Pancreas (tissue), 10 donors: ENCODE measurements at regions not wholly inside any gene's neighbourhood (a gene's known extent, or its start where the extent isn't known, plus 50 kb on each side); places are given as distances from the start of the nearest gene placed in this dataset.
"Not testable (repeated sequence)": the region's sequence is repeated elsewhere in the genome, so short reads cannot be mapped to it uniquely, and the experiment has no call there.

Source experiments
- ATAC-seq, 4 donors: fragments of 200-7000 bp; cut with Tn5 transposase; one replicate each; pipeline versions ENCODE4 v1.8.0 to v1.9.1; 2020; ENCODE audit warnings: mild to moderate bottlenecking in 4 of 4, moderate library complexity in 4 of 4
- DNase-seq, 6 donors: peaks; one replicate each; pipeline ENCODE4 v3.0.0-alpha.2; 2020
- FAIRE-seq: peaks from 2 replicates; lab custom pipeline; 2012; peaks lifted over from hg19 to GRCh38; lab: Jason Lieb, UNC
- H3K27ac ChIP-seq, 4 donors: fragments of 200-600 bp; sonication (generic); 1 replicate in 3 of 4; 2 replicates in 1 of 4; pipeline versions ENCODE4 v1.5.0 to v1.8.0; 2020
- H3K27me3 ChIP-seq, 4 donors: fragments of 200-600 bp; one replicate each; pipeline ENCODE4 v1.8.0; 2021
- H3K36me3 ChIP-seq, 3 donors: fragments of 200-600 bp; sonication (generic) in 1 of 3; one replicate each; pipeline versions ENCODE4 v1.5.0 to v1.8.0; 2020 to 2021
- H3K4me1 ChIP-seq, 3 donors: fragments of 200-600 bp; one replicate each; pipeline ENCODE4 v1.8.0; 2021
- H3K4me3 ChIP-seq, 4 donors: fragments of 200-600 bp; sonication (generic) in 2 of 4; one replicate each; pipeline versions ENCODE4 v1.5.0 to v1.8.0; 2020 to 2021
- H3K9me3 ChIP-seq, 4 donors: fragments of 200-600 bp; one replicate each; pipeline ENCODE4 v1.8.0; 2021
- CTCF ChIP-seq, 4 donors: fragments of 200-600 bp; sonication (generic) in 3 of 4; IDR thresholded peaks; one replicate each; pipeline versions ENCODE4 v1.5.0 to v1.8.0; 2021; ENCODE audit warnings: antibody characterized with exemption in 4 of 4
- WGBS, 2 donors: extraction: QIAGEN DNeasy Blood & Tissue Kit; methylation state at CpG; one replicate each; pipeline ENCODE4 v1.1.7; 2013; 5-methylcytosine and 5-hydroxymethylcytosine counted together
- intact Hi-C, 3 donors: fragments of 100-400 bp; cut with DNase I; formaldehyde crosslinking; loops; one replicate each; pipeline versions ENCODE4 v1.11.1 to v1.14.2; 2022
- donor health status: healthy with polysubstance abuse.
- donor health status: DM: no; HTN: no; CAD: no; lungs with moderate emphysema.
- donor health status: DM: no; HTN: no; CAD: no.
- donor health status: control.
- donor health status: control.
- donor health status: Bipolar disorder and iron deficiency.
- donor health status: DM: yes; HTN: yes; CAD: no.
- donor health status: DM: no; HTN: no; CAD: no.
- donor health status: DM: no; HTN: no; CAD: no.
- donor health status: DM: yes; HTN: yes; CAD: no.

GRCh38 chr4:42281324-42282020, 115.8 kb upstream of the SHISA3 start:
- WGBS, 2 donors: 24 to 32% methylated on average over 9 of the region's 9 CpGs

GRCh38 chr4:42282081-42282901, 115.0 kb upstream of the SHISA3 start:
- ATAC-seq: peak; percentile 85 to 98 (median 96)
- Histone ChIP-seq H3K9me3 (no peaks in the 10 kb centered on the region), H3K4me3 (no peak overlapping the region), H3K4me1 (no peaks in the 10 kb centered on the region), H3K27ac (no peak overlapping the region), H3K27me3 (no peaks in the 10 kb centered on the region), H3K36me3 (no peaks in the 10 kb centered on the region)
- intact Hi-C loops: no loop called here
- TF ChIP-seq CTCF (IDR thresholded peaks at IDR 0.05): peak; percentile 50 to 76 (median 66)
- DNase-seq: peak in 3 of 6 donors; percentile 14 to 52 (median 43)
- 14 to 18% methylated on average over 12 of the region's 12 CpGs for WGBS, 2 donors
- FAIRE-seq: peak; percentile 51

More at GRCh38 chr4:42281324-42282020, 115.8 kb upstream of the SHISA3 start:
- no peak overlapping the region for H3K4me3 ChIP-seq
- FAIRE-seq (no peak), DNase-seq (no peak), ATAC-seq (no peak)
- no peaks in the 10 kb centered on the region for H3K36me3 ChIP-seq
- no peak overlapping the region for H3K27ac ChIP-seq
- no peaks in the 10 kb centered on the region for H3K4me1 ChIP-seq
- intact Hi-C loops: no loop called here
- no peaks in the 10 kb centered on the region for H3K27me3 ChIP-seq
- no peaks in the 10 kb centered on the region for H3K9me3 ChIP-seq
- TF ChIP-seq CTCF (IDR thresholded peaks at IDR 0.05): no peak

- Histone ChIP-seq H3K4me3 (no peak overlapping the region), H3K27me3 (no peaks in the 10 kb centered on the region), H3K27ac (no peak overlapping the region), H3K4me1 (no peaks in the 10 kb centered on the region), H3K9me3 (no peaks in the 10 kb centered on the region), H3K36me3 (no peaks in the 10 kb centered on the region)
- intact Hi-C loops: no loop called here
- 52 to 67% methylated on average over 5 of the region's 5 CpGs for WGBS, 2 donors
- ATAC-seq (no peak), FAIRE-seq (no peak), DNase-seq (no peak)
- TF ChIP-seq CTCF (IDR thresholded peaks at IDR 0.05): no peak
Observed at GRCh38 chr4:42284030-42284429, 113.3 kb upstream of the SHISA3 start.

- H3K27ac ChIP-seq, H3K4me3 ChIP-seq, H3K36me3 ChIP-seq, H3K27me3 ChIP-seq, H3K4me1 ChIP-seq, intact Hi-C loops, H3K9me3 ChIP-seq, FAIRE-seq, ATAC-seq, DNase-seq: not testable (repeated sequence)
- WGBS, 2 donors: 74 to 80% methylated on average over 5 of the region's 5 CpGs
Observed at GRCh38 chr4:42288876-42289275, 108.4 kb upstream of the SHISA3 start.

- H3K4me3 ChIP-seq, DNase-seq, H3K9me3 ChIP-seq, H3K27ac ChIP-seq, H3K36me3 ChIP-seq, H3K4me1 ChIP-seq, H3K27me3 ChIP-seq, intact Hi-C loops, ATAC-seq, FAIRE-seq: not testable (repeated sequence)
- WGBS, 2 donors: 77 to 84% methylated on average over 9 of the region's 9 CpGs
Observed at GRCh38 chr4:42292192-42292591, 105.1 kb upstream of the SHISA3 start.
